ENCODE measurements at regions not wholly inside any gene's neighbourhood (a gene's known extent, or its start where the extent isn't known, plus 50 kb on each side); places are given as distances from the start of the nearest gene placed in this dataset.

GRCh38 chr5:164561933-164562872, 1056.8 kb downstream of the MAT2B start:
- no peak for DNase-seq

GRCh38 chr5:164563370-164563769, 1058.0 kb downstream of the MAT2B start:
- no peak for DNase-seq

- DNase-seq = no peak
These were observed 1068.0 kb downstream of the MAT2B start for GRCh38 chr5:164573397-164573796.

GRCh38 chr5:164577201-164577600, 1071.8 kb downstream of the MAT2B start:
- no peak for DNase-seq

- DNase-seq = no peak
These were observed 1072.3 kb downstream of the MAT2B start for GRCh38 chr5:164577742-164578141.

- no peak for DNase-seq
These were observed 1073.0 kb downstream of the MAT2B start for GRCh38 chr5:164578401-164578800.

GRCh38 chr5:164578911-164579310, 1073.5 kb downstream of the MAT2B start:
- DNase-seq = no peak

- DNase-seq = no peak
These were observed 1074.7 kb downstream of the MAT2B start for GRCh38 chr5:164580155-164580554.

GRCh38 chr5:164581889-164582288, 1076.5 kb downstream of the MAT2B start:
- no peak for DNase-seq

GRCh38 chr5:164593982-164594381, 1088.6 kb downstream of the MAT2B start:
- DNase-seq = peak; percentile 62

GRCh38 chr5:164597293-164597900, 1092.0 kb downstream of the MAT2B start:
- no peak for DNase-seq

- no peak for DNase-seq
These were observed 1094.9 kb downstream of the MAT2B start for GRCh38 chr5:164600274-164600673.

- DNase-seq = no peak
These were observed 1095.6 kb downstream of the MAT2B start for GRCh38 chr5:164600929-164601535.

- no peak for DNase-seq
These were observed 1103.1 kb downstream of the MAT2B start for GRCh38 chr5:164608507-164608906.

GRCh38 chr5:164610374-164610773, 1105.0 kb downstream of the MAT2B start:
- DNase-seq = no peak

- DNase-seq = no peak
These were observed 1109.3 kb downstream of the MAT2B start for GRCh38 chr5:164614707-164615106.

GRCh38 chr5:164617290-164617689, 1111.9 kb downstream of the MAT2B start:
- DNase-seq = peak; percentile 36

- peak; percentile 75 for DNase-seq
These were observed 1121.6 kb downstream of the MAT2B start for GRCh38 chr5:164627021-164627420.

- no peak for DNase-seq
These were observed 1131.0 kb downstream of the MAT2B start for GRCh38 chr5:164636456-164636855.

GRCh38 chr5:164637931-164638521, 1132.6 kb downstream of the MAT2B start:
- DNase-seq = no peak

- peak; percentile 55 for DNase-seq
These were observed 1143.8 kb downstream of the MAT2B start for GRCh38 chr5:164649266-164649665.

GRCh38 chr5:164650427-164650826, 1145.0 kb downstream of the MAT2B start:
- no peak for DNase-seq

- DNase-seq = no peak
These were observed 1146.3 kb downstream of the MAT2B start for GRCh38 chr5:164651546-164652275.

Measured in DMS 273 treated with DMSO at 0.1 percent for 48 hours (cell line).